ENCODE measurements at regions not wholly inside any gene's neighbourhood (a gene's known extent, or its start where the extent isn't known, plus 50 kb on each side); places are given as distances from the start of the nearest gene placed in this dataset.

DNA sequence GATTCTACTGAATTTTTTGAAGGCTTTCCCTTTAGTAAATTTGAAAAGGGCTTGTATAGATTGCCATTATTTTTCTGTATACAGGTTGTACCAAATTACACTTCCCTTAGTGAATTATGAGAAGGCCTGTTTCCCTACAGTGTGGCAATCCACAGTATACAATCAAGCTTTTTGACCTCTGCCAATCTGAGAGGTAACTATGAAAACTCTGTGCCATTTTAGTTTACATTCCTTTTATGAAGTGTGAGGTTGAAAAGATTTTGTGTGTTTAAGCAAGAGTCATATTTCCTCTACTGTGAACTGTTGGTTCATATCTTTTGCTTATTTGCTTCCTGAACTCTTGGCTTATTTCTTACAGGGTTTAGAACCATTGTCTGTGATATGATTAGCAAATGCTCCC is 432.5 kb downstream of the KCNA4 start:
- no peaks in the 10 kb centered on the region for H3K4me1 ChIP-seq
- H3K9me3 ChIP-seq, result no peaks in the 10 kb centered on the region
- TF ChIP-seq, protein P1, sequence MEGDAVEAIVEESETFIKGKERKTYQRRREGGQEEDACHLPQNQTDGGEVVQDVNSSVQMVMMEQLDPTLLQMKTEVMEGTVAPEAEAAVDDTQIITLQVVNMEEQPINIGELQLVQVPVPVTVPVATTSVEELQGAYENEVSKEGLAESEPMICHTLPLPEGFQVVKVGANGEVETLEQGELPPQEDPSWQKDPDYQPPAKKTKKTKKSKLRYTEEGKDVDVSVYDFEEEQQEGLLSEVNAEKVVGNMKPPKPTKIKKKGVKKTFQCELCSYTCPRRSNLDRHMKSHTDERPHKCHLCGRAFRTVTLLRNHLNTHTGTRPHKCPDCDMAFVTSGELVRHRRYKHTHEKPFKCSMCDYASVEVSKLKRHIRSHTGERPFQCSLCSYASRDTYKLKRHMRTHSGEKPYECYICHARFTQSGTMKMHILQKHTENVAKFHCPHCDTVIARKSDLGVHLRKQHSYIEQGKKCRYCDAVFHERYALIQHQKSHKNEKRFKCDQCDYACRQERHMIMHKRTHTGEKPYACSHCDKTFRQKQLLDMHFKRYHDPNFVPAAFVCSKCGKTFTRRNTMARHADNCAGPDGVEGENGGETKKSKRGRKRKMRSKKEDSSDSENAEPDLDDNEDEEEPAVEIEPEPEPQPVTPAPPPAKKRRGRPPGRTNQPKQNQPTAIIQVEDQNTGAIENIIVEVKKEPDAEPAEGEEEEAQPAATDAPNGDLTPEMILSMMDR (IDR thresholded peaks at IDR 0.05 in 4 of 5, conservative IDR thresholded peaks at IDR 0.05 in 1 of 5), result no peak
- no peak for TF ChIP-seq POLR2A (IDR thresholded peaks at IDR 0.05)
- no peak overlapping the region for H3K4me3 ChIP-seq
- intact Hi-C loops (cut with DNase I; ENCODE audit: low total_unique reads) (no loop called here), in situ Hi-C loops (cut with MboI; ENCODE audit: low sequenced_read_pairs in 4 of 4) (no loop called here)
- ATAC-seq (no peak), DNase-seq (no peak)
- H3K36me3 ChIP-seq, result no peaks in the 10 kb centered on the region
- H3K27me3 ChIP-seq, result no peaks in the 10 kb centered on the region
- H3K27ac ChIP-seq, result no peak overlapping the region

DNA sequence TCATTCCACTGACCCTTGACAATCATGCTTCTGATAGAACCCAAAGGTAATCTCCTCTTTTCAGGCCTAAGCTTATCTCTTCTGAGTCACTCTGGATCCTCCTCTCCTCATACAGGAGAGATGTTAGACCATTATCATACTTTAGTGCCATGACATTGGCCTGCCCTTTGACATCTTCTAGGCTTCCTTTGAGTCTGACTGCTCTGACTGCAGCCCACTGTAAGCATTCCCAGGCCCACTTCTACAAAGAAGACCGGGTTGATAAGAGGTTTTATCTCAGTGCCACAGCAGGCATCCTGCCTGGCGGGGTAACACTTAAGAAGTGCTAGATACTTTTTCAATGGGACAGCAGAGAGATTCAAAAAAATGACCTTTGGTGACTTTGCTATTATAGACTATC is 438.0 kb downstream of the KCNA4 start:
- H3K36me3 ChIP-seq, result no peaks in the 10 kb centered on the region
- no peak overlapping the region for H3K27ac ChIP-seq
- H3K4me1 ChIP-seq, result no peaks in the 10 kb centered on the region
- TF ChIP-seq POLR2A (IDR thresholded peaks at IDR 0.05), result no peak
- TF ChIP-seq, protein P1 (IDR thresholded peaks at IDR 0.05 in 4 of 5, conservative IDR thresholded peaks at IDR 0.05 in 1 of 5), result no peak
- no peaks in the 10 kb centered on the region for H3K9me3 ChIP-seq
- intact Hi-C loops (cut with DNase I; ENCODE audit: low total_unique reads), result no loop called here
- no peak for DNase-seq
- no peak for ATAC-seq
- no peaks in the 10 kb centered on the region for H3K27me3 ChIP-seq
- H3K4me3 ChIP-seq, result no peak overlapping the region
- in situ Hi-C loops (cut with MboI; ENCODE audit: low sequenced_read_pairs in 4 of 4), result no loop called here

DNA sequence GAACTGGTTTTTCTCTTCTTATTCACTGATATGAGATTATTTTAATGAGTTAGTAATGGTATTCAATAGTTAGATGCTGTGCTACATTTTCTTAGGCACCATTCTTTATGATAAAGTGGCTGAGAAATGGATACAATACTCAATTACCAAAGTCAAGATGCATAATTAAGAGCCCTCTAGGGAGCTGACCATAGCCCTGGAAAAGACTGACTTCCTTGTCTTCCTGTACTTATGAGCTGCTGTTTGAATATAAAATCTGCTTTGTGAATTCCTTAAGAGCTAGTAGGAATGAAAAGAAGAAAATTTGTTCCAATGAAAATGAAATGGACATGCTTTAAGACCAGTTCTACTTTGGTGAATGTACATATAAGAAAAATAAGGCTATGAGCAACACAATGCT is 452.3 kb downstream of the KCNA4 start:
- ATAC-seq (no peak), DNase-seq (no peak)
- TF ChIP-seq POLR2A (IDR thresholded peaks at IDR 0.05), result no peak
- TF ChIP-seq, protein P1 (IDR thresholded peaks at IDR 0.05 in 4 of 5, conservative IDR thresholded peaks at IDR 0.05 in 1 of 5), result no peak
- Histone ChIP-seq H3K27me3 (no peaks in the 10 kb centered on the region), H3K27ac (no peak overlapping the region), H3K4me3 (no peak overlapping the region), H3K4me1 (no peaks in the 10 kb centered on the region), H3K9me3 (no peaks in the 10 kb centered on the region), H3K36me3 (no peaks in the 10 kb centered on the region)
- in situ Hi-C loops (cut with MboI; ENCODE audit: low sequenced_read_pairs in 4 of 4), result no loop called here
- intact Hi-C loops (cut with DNase I; ENCODE audit: low total_unique reads), result no loop called here

DNA sequence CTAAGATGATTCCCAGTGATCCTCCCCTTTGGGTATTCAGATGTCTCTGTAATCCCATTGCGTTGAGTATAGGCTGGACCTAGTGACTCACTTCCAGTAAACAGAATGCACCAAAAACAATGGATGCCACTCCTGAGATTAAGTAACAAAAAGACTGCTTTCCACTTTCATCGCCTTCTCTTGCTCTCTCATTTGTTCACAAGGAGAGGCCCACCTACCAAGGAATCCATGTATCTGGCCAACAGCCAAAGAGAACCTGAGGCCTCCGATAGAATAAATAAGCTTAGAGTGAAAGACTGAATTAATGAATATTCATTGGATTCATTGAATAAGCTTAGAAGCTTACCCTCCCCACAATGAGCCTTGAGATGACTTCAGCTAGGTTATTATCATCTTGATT is 454.6 kb downstream of the KCNA4 start:
- no peak overlapping the region for H3K27ac ChIP-seq
- no peaks in the 10 kb centered on the region for H3K9me3 ChIP-seq
- no peaks in the 10 kb centered on the region for H3K36me3 ChIP-seq
- TF ChIP-seq POLR2A (IDR thresholded peaks at IDR 0.05), result no peak
- TF ChIP-seq, protein P1 (IDR thresholded peaks at IDR 0.05 in 4 of 5, conservative IDR thresholded peaks at IDR 0.05 in 1 of 5), result no peak
- in situ Hi-C loops (cut with MboI; ENCODE audit: low sequenced_read_pairs in 4 of 4), result no loop called here
- no peaks in the 10 kb centered on the region for H3K4me1 ChIP-seq
- no peak for DNase-seq
- ATAC-seq, result no peak
- no peak overlapping the region for H3K4me3 ChIP-seq
- intact Hi-C loops (cut with DNase I; ENCODE audit: low total_unique reads), result no loop called here
- H3K27me3 ChIP-seq, result no peaks in the 10 kb centered on the region

DNA sequence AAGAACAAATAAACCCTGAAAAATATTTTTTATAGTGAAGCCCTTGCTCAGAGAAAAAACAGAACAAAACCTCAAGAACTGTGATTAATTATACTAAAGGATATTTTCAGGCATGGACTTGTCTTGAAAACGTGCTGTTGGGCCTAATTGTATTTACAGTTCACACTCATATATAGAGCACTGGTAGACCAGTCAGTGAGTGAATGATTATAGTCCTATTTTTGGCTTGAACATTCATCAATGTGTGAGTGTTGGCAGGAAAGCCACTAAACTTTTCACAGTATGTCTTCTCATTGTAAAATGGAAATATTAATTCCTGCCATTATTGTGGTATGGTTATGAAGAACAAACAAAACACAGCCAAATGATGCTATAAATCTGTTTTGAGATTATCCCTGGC is 462.8 kb downstream of the KCNA4 start:
- DNase-seq (no peak), ATAC-seq (no peak)
- TF ChIP-seq, protein P1 (IDR thresholded peaks at IDR 0.05 in 4 of 5, conservative IDR thresholded peaks at IDR 0.05 in 1 of 5), result no peak
- no peak for TF ChIP-seq POLR2A (IDR thresholded peaks at IDR 0.05)
- Histone ChIP-seq H3K9me3 (no peaks in the 10 kb centered on the region), H3K4me1 (no peaks in the 10 kb centered on the region), H3K27ac (no peak overlapping the region), H3K27me3 (no peaks in the 10 kb centered on the region), H3K36me3 (no peaks in the 10 kb centered on the region), H3K4me3 (no peak overlapping the region)
- intact Hi-C loops (cut with DNase I; ENCODE audit: low total_unique reads) (no loop called here), in situ Hi-C loops (cut with MboI; ENCODE audit: low sequenced_read_pairs in 4 of 4) (no loop called here)
